ENCODE measurements at regions not wholly inside any gene's neighbourhood (a gene's known extent, or its start where the extent isn't known, plus 50 kb on each side); places are given as distances from the start of the nearest gene placed in this dataset.
"Not testable (repeated sequence)": the region's sequence is repeated elsewhere in the genome, so short reads cannot be mapped to it uniquely, and the experiment has no call there.

- H4K20me1 ChIP-seq (replicated peaks; ENCODE audit: control insufficient read depth, extremely low read depth, insufficient read depth, low read length); H3K4me2 ChIP-seq (ENCODE audit: insufficient read depth, low read length); H3K79me2 ChIP-seq (ENCODE audit: control insufficient read depth, insufficient read depth, low read length); H3K9me3 ChIP-seq (replicated peaks; ENCODE audit: control insufficient read depth, insufficient read depth, low read length); dilution Hi-C loops (cut with MboI; ENCODE audit: extremely low pct_ligation_motif_present, low sequenced_read_pairs); H2AFZ ChIP-seq (ENCODE audit: low read depth, low read length); CTCF ChIA-PET; BruUV-seq (replicated peaks); intact Hi-C loops (cut with micrococcal nuclease); H3K9me1 ChIP-seq (replicated peaks; ENCODE audit: control insufficient read depth, extremely low read depth, insufficient read depth, low read length); H3K27ac ChIP-seq (ENCODE audit: insufficient read depth, low read depth, low read length); FAIRE-seq; H3K4me3 ChIP-seq (replicated peaks in 1 of 3; ENCODE audit: insufficient read depth in 1 of 3, low read depth in 1 of 3, low read length in 3 of 3); H3K36me3 ChIP-seq (ENCODE audit: control insufficient read depth in 2 of 2, extremely low read depth in 1 of 2, insufficient read depth in 2 of 2, low read length in 2 of 2); H3K4me1 ChIP-seq (ENCODE audit: control insufficient read depth, extremely low read depth, insufficient read depth, low read length); DNase-seq (ENCODE audit: low read depth, low spot score); H3K9ac ChIP-seq (replicated peaks; ENCODE audit: extremely low read depth, insufficient read depth, low read length); H3K27me3 ChIP-seq (ENCODE audit: control insufficient read depth in 2 of 2, insufficient read depth in 2 of 2, low read length in 2 of 2); POLR2A ChIA-PET: not testable (repeated sequence)
These were observed 272.4 kb upstream of the PLGLB1 start for GRCh38 chr2:87293931-87294594.

GRCh38 chr2:87295135-87295534 is 273.5 kb upstream of the PLGLB1 start:
- H3K4me1 ChIP-seq (ENCODE audit: control insufficient read depth, extremely low read depth, insufficient read depth, low read length); H3K79me2 ChIP-seq (ENCODE audit: control insufficient read depth, insufficient read depth, low read length); H4K20me1 ChIP-seq (replicated peaks; ENCODE audit: control insufficient read depth, extremely low read depth, insufficient read depth, low read length); H3K36me3 ChIP-seq (ENCODE audit: control insufficient read depth in 2 of 2, extremely low read depth in 1 of 2, insufficient read depth in 2 of 2, low read length in 2 of 2); dilution Hi-C loops (cut with MboI; ENCODE audit: extremely low pct_ligation_motif_present, low sequenced_read_pairs); CTCF ChIA-PET; H3K4me2 ChIP-seq (ENCODE audit: insufficient read depth, low read length); H3K27me3 ChIP-seq (ENCODE audit: control insufficient read depth in 2 of 2, insufficient read depth in 2 of 2, low read length in 2 of 2); H2AFZ ChIP-seq (ENCODE audit: low read depth, low read length); BruUV-seq (replicated peaks); H3K9ac ChIP-seq (replicated peaks; ENCODE audit: extremely low read depth, insufficient read depth, low read length); H3K4me3 ChIP-seq (replicated peaks in 1 of 3; ENCODE audit: insufficient read depth in 1 of 3, low read depth in 1 of 3, low read length in 3 of 3); intact Hi-C loops (cut with micrococcal nuclease); H3K9me3 ChIP-seq (replicated peaks; ENCODE audit: control insufficient read depth, insufficient read depth, low read length); POLR2A ChIA-PET; H3K9me1 ChIP-seq (replicated peaks; ENCODE audit: control insufficient read depth, extremely low read depth, insufficient read depth, low read length): not testable (repeated sequence)
- peak; percentile 99 for FAIRE-seq
- DNase-seq (ENCODE audit: low read depth, low spot score): peak; percentile 92
- peak overlapping the region; percentile 32 for H3K27ac ChIP-seq (ENCODE audit: insufficient read depth, low read depth, low read length)

GRCh38 chr2:87301349-87301748 is 279.7 kb upstream of the PLGLB1 start:
- not testable (repeated sequence) for FAIRE-seq

GRCh38 chr2:87301871-87302270 is 280.2 kb upstream of the PLGLB1 start:
- H2AFZ ChIP-seq (ENCODE audit: low read depth, low read length); H3K9ac ChIP-seq (replicated peaks; ENCODE audit: extremely low read depth, insufficient read depth, low read length); H3K9me3 ChIP-seq (replicated peaks; ENCODE audit: control insufficient read depth, insufficient read depth, low read length); CTCF ChIA-PET; H3K79me2 ChIP-seq (ENCODE audit: control insufficient read depth, insufficient read depth, low read length); intact Hi-C loops (cut with micrococcal nuclease); H3K27me3 ChIP-seq (ENCODE audit: control insufficient read depth in 2 of 2, insufficient read depth in 2 of 2, low read length in 2 of 2); H3K36me3 ChIP-seq (ENCODE audit: control insufficient read depth in 2 of 2, extremely low read depth in 1 of 2, insufficient read depth in 2 of 2, low read length in 2 of 2); H3K4me2 ChIP-seq (ENCODE audit: insufficient read depth, low read length); H3K4me3 ChIP-seq (replicated peaks in 1 of 3; ENCODE audit: insufficient read depth in 1 of 3, low read depth in 1 of 3, low read length in 3 of 3); H3K27ac ChIP-seq (ENCODE audit: insufficient read depth, low read depth, low read length); H3K4me1 ChIP-seq (ENCODE audit: control insufficient read depth, extremely low read depth, insufficient read depth, low read length); FAIRE-seq; H4K20me1 ChIP-seq (replicated peaks; ENCODE audit: control insufficient read depth, extremely low read depth, insufficient read depth, low read length); POLR2A ChIA-PET; H3K9me1 ChIP-seq (replicated peaks; ENCODE audit: control insufficient read depth, extremely low read depth, insufficient read depth, low read length); BruUV-seq (replicated peaks); dilution Hi-C loops (cut with MboI; ENCODE audit: extremely low pct_ligation_motif_present, low sequenced_read_pairs); DNase-seq (ENCODE audit: low read depth, low spot score): not testable (repeated sequence)

More at GRCh38 chr2:87301349-87301748, 279.7 kb upstream of the PLGLB1 start:
- DNase-seq (ENCODE audit: low read depth, low spot score); H3K4me3 ChIP-seq (replicated peaks in 1 of 3; ENCODE audit: insufficient read depth in 1 of 3, low read depth in 1 of 3, low read length in 3 of 3); H3K9ac ChIP-seq (replicated peaks; ENCODE audit: extremely low read depth, insufficient read depth, low read length); H2AFZ ChIP-seq (ENCODE audit: low read depth, low read length); POLR2A ChIA-PET; H3K4me1 ChIP-seq (ENCODE audit: control insufficient read depth, extremely low read depth, insufficient read depth, low read length); H3K27ac ChIP-seq (ENCODE audit: insufficient read depth, low read depth, low read length); H3K9me3 ChIP-seq (replicated peaks; ENCODE audit: control insufficient read depth, insufficient read depth, low read length); H3K9me1 ChIP-seq (replicated peaks; ENCODE audit: control insufficient read depth, extremely low read depth, insufficient read depth, low read length); H3K4me2 ChIP-seq (ENCODE audit: insufficient read depth, low read length); CTCF ChIA-PET; H3K79me2 ChIP-seq (ENCODE audit: control insufficient read depth, insufficient read depth, low read length); BruUV-seq (replicated peaks); intact Hi-C loops (cut with micrococcal nuclease); dilution Hi-C loops (cut with MboI; ENCODE audit: extremely low pct_ligation_motif_present, low sequenced_read_pairs); H4K20me1 ChIP-seq (replicated peaks; ENCODE audit: control insufficient read depth, extremely low read depth, insufficient read depth, low read length); H3K36me3 ChIP-seq (ENCODE audit: control insufficient read depth in 2 of 2, extremely low read depth in 1 of 2, insufficient read depth in 2 of 2, low read length in 2 of 2); H3K27me3 ChIP-seq (ENCODE audit: control insufficient read depth in 2 of 2, insufficient read depth in 2 of 2, low read length in 2 of 2): not testable (repeated sequence)
